ENCODE measurements at regions not wholly inside any gene's neighbourhood (a gene's known extent, or its start where the extent isn't known, plus 50 kb on each side); places are given as distances from the start of the nearest gene placed in this dataset.

GRCh38 chr4:55012363-55013230, 112.8 kb downstream of the KDR start:
- ATAC-seq: no peak
- intact Hi-C loops (cut with micrococcal nuclease): no loop called here
- TF ChIP-seq CTCF (IDR thresholded peaks at IDR 0.05): no peak
- WGBS (ENCODE audit: insufficient coverage): 91% methylated on average over 8 of the region's 8 CpGs
- Mint-ChIP-seq H3K36me3 (no peaks in the 10 kb centered on the region), H3K4me1 (peaks cover 13 to 15% of the 10 kb centered on the region in 2 donors), H3K4me3 (no peak overlapping the region), H3K27me3 (ENCODE audit: low read depth in 2 of 2) (peaks cover 0 to 8% of the 10 kb centered on the region in 2 donors), H3K9me3 (peaks cover 2 to 10% of the 10 kb centered on the region in 2 donors), H3K27ac (no peak overlapping the region)
- no peak for DNase-seq
- H3K36me3 ChIP-seq (ENCODE audit: control insufficient read depth, insufficient read depth, low read length): no peaks in the 10 kb centered on the region
- no peaks in the 10 kb centered on the region for H3K9me3 ChIP-seq (ENCODE audit: control insufficient read depth, insufficient read depth, low read length)
- H3K4me3 ChIP-seq (ENCODE audit: low read length): no peak overlapping the region
- no peaks in the 10 kb centered on the region for H3K4me1 ChIP-seq (ENCODE audit: control insufficient read depth, insufficient read depth, low read length)
- H3K27me3 ChIP-seq (ENCODE audit: control insufficient read depth, insufficient read depth, low read length): no peaks in the 10 kb centered on the region
- no peak overlapping the region for H3K27ac ChIP-seq (ENCODE audit: low read length)

- peaks cover 0 to 8% of the 10 kb centered on the region in 2 donors for H3K27me3 Mint-ChIP-seq (ENCODE audit: low read depth in 2 of 2)
- TF ChIP-seq CTCF (IDR thresholded peaks at IDR 0.05): no peak
- Histone ChIP-seq H3K4me1 (ENCODE audit: control insufficient read depth, insufficient read depth, low read length) (no peaks in the 10 kb centered on the region), H3K9me3 (ENCODE audit: control insufficient read depth, insufficient read depth, low read length) (no peaks in the 10 kb centered on the region), H3K27me3 (ENCODE audit: control insufficient read depth, insufficient read depth, low read length) (no peaks in the 10 kb centered on the region), H3K27ac (ENCODE audit: low read length) (no peak overlapping the region), H3K36me3 (ENCODE audit: control insufficient read depth, insufficient read depth, low read length) (no peaks in the 10 kb centered on the region), H3K4me3 (ENCODE audit: low read length) (no peak overlapping the region)
- H3K27ac Mint-ChIP-seq: no peak overlapping the region
- H3K4me3 Mint-ChIP-seq: no peak overlapping the region
- peaks cover 2 to 10% of the 10 kb centered on the region in 2 donors for H3K9me3 Mint-ChIP-seq
- no peaks in the 10 kb centered on the region for H3K36me3 Mint-ChIP-seq
- intact Hi-C loops (cut with micrococcal nuclease): no loop called here
- peaks cover 13 to 15% of the 10 kb centered on the region in 2 donors for H3K4me1 Mint-ChIP-seq
- DNase-seq (no peak), ATAC-seq (no peak)
Observed at GRCh38 chr4:55011761-55012160, 113.6 kb downstream of the KDR start.

- ATAC-seq: no peak
Observed at GRCh38 chr4:55010550-55010949, 114.8 kb downstream of the KDR start.

More at GRCh38 chr4:55010550-55010949, 114.8 kb downstream of the KDR start:
- Histone ChIP-seq H3K27ac (ENCODE audit: low read length) (no peak overlapping the region), H3K36me3 (ENCODE audit: control insufficient read depth, insufficient read depth, low read length) (no peaks in the 10 kb centered on the region), H3K4me3 (ENCODE audit: low read length) (no peak overlapping the region), H3K9me3 (ENCODE audit: control insufficient read depth, insufficient read depth, low read length) (no peaks in the 10 kb centered on the region), H3K4me1 (ENCODE audit: control insufficient read depth, insufficient read depth, low read length) (no peaks in the 10 kb centered on the region), H3K27me3 (ENCODE audit: control insufficient read depth, insufficient read depth, low read length) (no peaks in the 10 kb centered on the region)
- no peak for DNase-seq
- Mint-ChIP-seq H3K27ac (no peak overlapping the region), H3K36me3 (no peaks in the 10 kb centered on the region), H3K9me3 (peaks cover 2 to 10% of the 10 kb centered on the region in 2 donors), H3K4me1 (peaks cover 5 to 7% of the 10 kb centered on the region in 2 donors), H3K4me3 (no peak overlapping the region), H3K27me3 (ENCODE audit: low read depth in 2 of 2) (peaks cover 0 to 8% of the 10 kb centered on the region in 2 donors)
- intact Hi-C loops (cut with micrococcal nuclease): no loop called here
- TF ChIP-seq CTCF (IDR thresholded peaks at IDR 0.05): no peak
